Osteoblast (primary cell): ENCODE measurements at regions not wholly inside any gene's neighbourhood (a gene's known extent, or its start where the extent isn't known, plus 50 kb on each side); places are given as distances from the start of the nearest gene placed in this dataset.

ENCODE experiments used
- DNase-seq: peaks from one replicate; pipeline ENCODE4 v3.0.0; 2011; ENCODE audit warnings: low spot score, mixed read lengths; ENCODE audit not compliant: insufficient read length; ENCODE audit errors: missing footprints
- H2AFZ ChIP-seq: 2 replicates; pipeline ENCODE4 v1.6.0; 2011; ENCODE audit warnings: mild to moderate bottlenecking, low read length
- H3K27ac ChIP-seq: 2 replicates; pipeline ENCODE4 v1.5.1; 2011; ENCODE audit warnings: mild to moderate bottlenecking, low read depth, low read length, moderate library complexity
- H3K27me3 ChIP-seq: 2 replicates; pipeline ENCODE4 v1.6.0; 2012; ENCODE audit warnings: mild to moderate bottlenecking, control low read depth, inconsistent platforms, low read length, moderate library complexity; ENCODE audit not compliant: insufficient read depth
- H3K36me3 ChIP-seq: 2 replicates; pipeline ENCODE4 v1.5.1; 2011; ENCODE audit warnings: mild to moderate bottlenecking, low read length, control low read depth, moderate library complexity; ENCODE audit not compliant: insufficient read depth
- H3K4me1 ChIP-seq: 2 replicates; pipeline ENCODE4 v1.5.1; 2011; ENCODE audit warnings: mild to moderate bottlenecking, low read length, control low read depth, moderate library complexity; ENCODE audit not compliant: insufficient read depth
- H3K4me2 ChIP-seq: 2 replicates; pipeline ENCODE4 v1.6.0; 2011; ENCODE audit warnings: mild to moderate bottlenecking, low read length; ENCODE audit not compliant: insufficient read depth
- H3K4me3 ChIP-seq: fragments of 200-600 bp; sonication (generic); 3 replicates; pipeline ENCODE4 v1.5.1; 2012; ENCODE audit warnings: mild to moderate bottlenecking, low read length, inconsistent platforms; ENCODE audit not compliant: insufficient read depth
- H3K79me2 ChIP-seq: 2 replicates; pipeline ENCODE4 v1.6.0; 2012; ENCODE audit warnings: mild to moderate bottlenecking, low read length, control low read depth, inconsistent platforms; ENCODE audit not compliant: insufficient read depth
- H3K9me3 ChIP-seq: 2 replicates; pipeline ENCODE4 v1.5.1; 2011; ENCODE audit warnings: low read depth, low read length, control low read depth
- H4K20me1 ChIP-seq: 2 replicates; pipeline ENCODE4 v1.6.0; 2012; ENCODE audit warnings: mild to moderate bottlenecking, low read length, control low read depth; ENCODE audit not compliant: insufficient read depth
- TF ChIP-seq, protein P1 (sequence below): IDR thresholded peaks from 2 replicates; pipeline ENCODE4 v1.5.1; 2011; ENCODE audit warnings: mild to moderate bottlenecking, low read depth, low read length, moderate library complexity; ENCODE audit errors: extremely low read depth

DNA sequence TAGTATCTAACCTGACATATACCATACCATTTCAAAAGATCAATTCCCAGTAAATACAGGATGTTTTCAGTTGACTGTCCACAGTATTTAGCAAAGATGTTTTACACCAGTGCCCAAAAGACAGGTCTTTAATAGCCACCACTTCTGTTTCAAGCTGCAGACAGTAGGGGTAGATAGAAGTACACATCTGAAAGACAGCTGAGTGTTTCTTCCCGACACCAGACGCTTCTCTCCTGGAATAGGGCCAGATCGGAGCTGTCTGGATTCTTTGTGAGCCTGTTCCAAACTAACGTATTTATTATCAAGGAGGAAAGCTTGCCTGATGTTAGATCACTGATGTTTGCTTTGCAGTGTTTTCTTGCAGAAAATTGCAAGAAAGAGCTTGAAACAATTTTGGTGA lies 136.1 kb upstream of the RBMS3 start:
- Histone ChIP-seq H2AFZ (peak overlapping the region; percentile 45), H3K4me2 (peak overlapping the region; percentile 64)

DNA sequence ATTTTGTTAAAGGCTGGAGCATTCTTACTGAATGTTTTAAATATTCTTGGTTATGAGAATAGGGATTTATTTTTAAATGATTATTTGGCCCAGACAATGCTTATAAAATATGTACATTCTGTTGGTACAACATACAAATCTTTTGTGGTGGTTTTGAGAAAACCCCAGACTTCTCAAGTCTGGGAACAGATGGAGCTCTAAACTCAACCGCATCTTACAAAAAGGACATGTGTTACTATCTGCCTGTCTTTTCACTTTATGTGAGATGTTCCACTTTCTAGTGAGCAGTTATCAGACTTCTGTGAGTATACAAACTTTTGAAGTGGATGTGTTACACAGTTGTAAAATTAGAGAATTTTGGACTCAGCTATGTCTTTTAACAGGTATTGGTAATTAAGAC lies 135.5 kb upstream of the RBMS3 start:
- DNase-seq: no peak
- TF ChIP-seq, protein P1, sequence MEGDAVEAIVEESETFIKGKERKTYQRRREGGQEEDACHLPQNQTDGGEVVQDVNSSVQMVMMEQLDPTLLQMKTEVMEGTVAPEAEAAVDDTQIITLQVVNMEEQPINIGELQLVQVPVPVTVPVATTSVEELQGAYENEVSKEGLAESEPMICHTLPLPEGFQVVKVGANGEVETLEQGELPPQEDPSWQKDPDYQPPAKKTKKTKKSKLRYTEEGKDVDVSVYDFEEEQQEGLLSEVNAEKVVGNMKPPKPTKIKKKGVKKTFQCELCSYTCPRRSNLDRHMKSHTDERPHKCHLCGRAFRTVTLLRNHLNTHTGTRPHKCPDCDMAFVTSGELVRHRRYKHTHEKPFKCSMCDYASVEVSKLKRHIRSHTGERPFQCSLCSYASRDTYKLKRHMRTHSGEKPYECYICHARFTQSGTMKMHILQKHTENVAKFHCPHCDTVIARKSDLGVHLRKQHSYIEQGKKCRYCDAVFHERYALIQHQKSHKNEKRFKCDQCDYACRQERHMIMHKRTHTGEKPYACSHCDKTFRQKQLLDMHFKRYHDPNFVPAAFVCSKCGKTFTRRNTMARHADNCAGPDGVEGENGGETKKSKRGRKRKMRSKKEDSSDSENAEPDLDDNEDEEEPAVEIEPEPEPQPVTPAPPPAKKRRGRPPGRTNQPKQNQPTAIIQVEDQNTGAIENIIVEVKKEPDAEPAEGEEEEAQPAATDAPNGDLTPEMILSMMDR: no peak
- Histone ChIP-seq H3K36me3 (no peaks in the 10 kb centered on the region), H3K4me1 (peaks cover 16% of the 10 kb centered on the region), H4K20me1 (no peaks in the 10 kb centered on the region), H3K4me2 (no peak overlapping the region), H3K9me3 (no peaks in the 10 kb centered on the region), H2AFZ (no peak overlapping the region), H3K4me3 (no peak overlapping the region), H3K27ac (no peak overlapping the region), H3K27me3 (no peaks in the 10 kb centered on the region), H3K79me2 (no peaks in the 10 kb centered on the region)

More for the DNA sequence above, 136.1 kb upstream of the RBMS3 start:
- Histone ChIP-seq H4K20me1 (no peaks in the 10 kb centered on the region), H3K4me3 (no peak overlapping the region), H3K27me3 (no peaks in the 10 kb centered on the region), H3K9me3 (no peaks in the 10 kb centered on the region), H3K27ac (no peak overlapping the region), H3K36me3 (no peaks in the 10 kb centered on the region), H3K4me1 (peaks cover 22% of the 10 kb centered on the region), H3K79me2 (no peaks in the 10 kb centered on the region)
- DNase-seq: no peak
- TF ChIP-seq, protein P1: peak; percentile 43

DNA sequence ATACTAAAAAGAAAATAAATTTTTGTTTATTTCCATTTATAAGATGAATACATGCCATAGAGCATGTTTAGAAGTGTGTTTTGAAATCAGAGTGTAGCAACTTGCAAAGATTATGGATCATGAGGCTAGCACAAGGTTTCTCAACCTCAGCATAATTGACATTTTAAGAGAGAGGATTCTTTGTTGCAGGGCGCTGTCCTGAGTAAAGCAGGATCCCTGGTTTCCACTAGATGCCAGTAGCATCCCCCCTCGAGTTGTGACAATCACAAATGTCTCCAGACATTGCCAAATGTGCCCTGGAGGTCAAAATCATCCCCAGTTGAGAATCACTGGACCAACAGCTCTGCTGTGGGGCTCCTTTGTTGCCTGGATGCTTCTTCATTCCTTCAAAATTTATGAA lies 128.5 kb upstream of the RBMS3 start:
- Histone ChIP-seq H3K9me3 (no peaks in the 10 kb centered on the region), H4K20me1 (no peaks in the 10 kb centered on the region), H3K27ac (no peak overlapping the region), H2AFZ (no peak overlapping the region), H3K4me1 (no peaks in the 10 kb centered on the region), H3K4me3 (no peak overlapping the region), H3K36me3 (no peaks in the 10 kb centered on the region), H3K27me3 (no peaks in the 10 kb centered on the region), H3K4me2 (no peak overlapping the region), H3K79me2 (no peaks in the 10 kb centered on the region)
- no peak for DNase-seq
- TF ChIP-seq, protein P1: peak; percentile 27

DNA sequence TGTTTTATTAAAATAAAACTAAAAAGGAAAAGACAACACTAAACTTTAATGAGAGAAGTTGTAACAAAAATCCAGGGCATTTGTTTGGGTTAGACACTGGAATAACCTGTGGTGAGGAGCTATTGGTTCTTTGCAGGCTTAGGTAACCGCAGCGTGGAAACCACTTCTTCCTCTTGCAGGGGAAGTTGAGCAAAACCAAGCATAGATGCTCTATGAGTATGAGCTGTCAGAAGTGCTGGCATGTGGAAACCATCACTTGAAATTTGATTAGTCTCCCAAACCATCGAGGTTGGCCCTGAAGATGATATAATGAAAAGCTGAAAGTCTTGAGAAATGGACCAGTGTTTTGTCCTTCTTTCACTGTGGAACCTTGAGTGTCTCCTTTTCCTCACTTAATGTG lies 127.1 kb upstream of the RBMS3 start:
- no peak for DNase-seq
- no peak overlapping the region for H2AFZ ChIP-seq
- H3K36me3 ChIP-seq: no peaks in the 10 kb centered on the region

More for the DNA sequence above, 127.1 kb upstream of the RBMS3 start:
- Histone ChIP-seq H3K4me2 (no peak overlapping the region), H3K4me3 (no peak overlapping the region), H3K79me2 (no peaks in the 10 kb centered on the region), H4K20me1 (no peaks in the 10 kb centered on the region), H3K27me3 (no peaks in the 10 kb centered on the region), H3K27ac (no peak overlapping the region), H3K4me1 (no peaks in the 10 kb centered on the region), H3K9me3 (no peaks in the 10 kb centered on the region)
- TF ChIP-seq, protein P1: no peak
